GM21717 (cell line): ENCODE measurements at regions not wholly inside any gene's neighbourhood (a gene's known extent, or its start where the extent isn't known, plus 50 kb on each side); places are given as distances from the start of the nearest gene placed in this dataset.
"Not testable (repeated sequence)": the region's sequence is repeated elsewhere in the genome, so short reads cannot be mapped to it uniquely, and the experiment has no call there.

Source experiments
- ATAC-seq: cut with Tn5 transposase; IDR thresholded peaks from one replicate; pipeline ENCODE4 v1.9.1; 2021; ENCODE audit warnings: mild to moderate bottlenecking, moderate library complexity; ENCODE audit not compliant: unreplicated experiment

DNA sequence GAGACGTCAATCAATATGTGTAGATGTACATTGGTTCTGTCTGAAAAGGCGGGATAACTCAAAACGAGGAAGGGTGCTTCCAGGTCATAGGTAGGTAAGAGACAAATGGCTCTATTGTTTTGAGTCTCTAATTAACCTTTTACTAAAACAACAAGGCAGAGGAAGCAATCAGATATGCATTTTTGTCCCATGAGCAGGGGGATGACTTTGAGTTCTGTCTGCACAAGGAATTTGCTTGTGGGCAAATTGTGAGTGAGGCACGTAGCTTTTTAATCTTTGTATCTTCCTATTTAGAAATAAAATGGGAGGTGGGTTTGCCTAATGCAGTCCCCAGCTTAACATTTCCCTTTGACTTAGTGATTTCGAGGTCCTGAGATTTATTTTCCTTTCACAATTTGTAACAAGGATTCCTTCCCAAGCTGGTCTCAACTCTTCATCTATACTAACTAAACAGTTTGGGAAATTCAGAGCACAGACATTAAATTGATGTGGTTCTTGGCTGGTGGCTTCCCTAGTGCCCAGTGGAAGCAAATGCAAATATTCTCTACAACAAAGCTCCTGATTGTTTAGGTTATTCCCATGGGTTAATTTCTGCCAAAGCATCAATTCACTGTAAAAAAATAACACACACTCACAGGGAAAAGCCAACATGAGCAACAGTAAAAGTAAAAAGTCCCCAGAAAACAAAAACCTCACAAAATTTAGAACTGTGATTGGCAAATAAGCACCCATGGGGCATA is 738.8 kb upstream of the SGO1 start:
- ATAC-seq: no peak

DNA sequence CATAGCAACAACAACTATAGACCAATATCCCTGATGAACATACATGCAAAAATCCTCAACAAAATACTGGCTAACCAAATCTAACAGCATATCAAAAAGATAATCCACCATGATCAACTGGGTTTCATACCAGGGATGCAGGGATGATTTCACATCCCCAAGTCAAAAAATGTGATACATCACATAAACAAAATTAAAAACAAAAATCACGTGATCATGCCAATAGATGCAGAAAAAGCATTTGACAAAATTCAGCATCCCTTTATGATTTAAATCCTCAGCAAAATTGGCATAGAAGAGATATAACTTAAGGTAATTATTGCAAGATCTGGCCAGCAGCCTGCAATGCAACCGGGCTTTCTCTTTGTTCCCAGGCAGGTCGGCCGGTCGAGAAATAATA is 735.1 kb upstream of the SGO1 start:
- ATAC-seq: not testable (repeated sequence)

DNA sequence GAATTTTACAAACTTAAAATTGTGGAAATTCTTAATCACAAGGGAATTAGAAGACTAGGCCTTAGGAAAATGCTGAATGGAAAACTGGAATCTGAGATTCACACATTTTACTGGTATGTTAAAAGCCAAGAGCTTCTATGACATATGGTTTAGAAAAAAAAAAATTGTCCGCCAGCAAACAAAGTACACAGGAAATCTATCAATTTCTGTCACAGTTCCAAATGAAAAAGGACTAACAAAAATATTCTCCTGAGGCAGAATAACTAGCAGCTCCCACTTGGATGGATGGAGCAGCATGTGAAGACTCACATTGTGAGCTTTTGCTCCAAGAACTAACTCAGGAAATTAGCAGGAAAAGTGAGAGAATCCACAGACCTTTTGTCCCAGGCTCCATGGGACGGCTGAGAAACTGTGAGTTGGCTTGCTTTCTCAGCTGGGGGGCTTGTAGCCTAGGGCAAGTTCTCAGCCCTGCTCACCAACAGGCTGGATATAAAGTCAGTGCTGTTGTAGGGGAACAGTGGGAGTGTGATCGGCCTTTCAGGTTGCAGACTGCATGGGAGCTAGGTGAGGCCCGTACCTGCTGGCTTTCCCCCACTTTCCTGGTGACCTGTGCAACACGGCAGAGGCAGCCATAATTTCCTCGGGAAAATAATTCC is 731.1 kb upstream of the SGO1 start:
- no peak for ATAC-seq

DNA sequence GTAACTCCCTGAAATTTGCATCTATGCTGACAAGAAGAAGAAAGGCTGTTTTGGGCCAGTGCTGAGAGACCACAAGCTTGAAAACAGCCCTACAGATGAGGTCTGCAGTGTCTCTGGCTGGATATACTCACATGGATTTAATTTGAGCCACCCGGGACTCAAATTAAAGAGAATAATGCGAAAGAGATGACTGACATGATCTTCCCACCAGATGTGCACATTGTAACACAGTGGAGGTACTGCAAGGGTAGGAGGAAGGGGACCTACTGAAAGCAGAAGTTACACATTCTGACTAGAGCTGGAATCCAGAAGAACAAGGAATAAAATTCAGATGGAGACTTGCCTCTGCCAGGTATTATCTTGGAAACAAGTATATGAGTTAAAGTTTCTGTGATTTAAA is 728.3 kb upstream of the SGO1 start:
- no peak for ATAC-seq

DNA sequence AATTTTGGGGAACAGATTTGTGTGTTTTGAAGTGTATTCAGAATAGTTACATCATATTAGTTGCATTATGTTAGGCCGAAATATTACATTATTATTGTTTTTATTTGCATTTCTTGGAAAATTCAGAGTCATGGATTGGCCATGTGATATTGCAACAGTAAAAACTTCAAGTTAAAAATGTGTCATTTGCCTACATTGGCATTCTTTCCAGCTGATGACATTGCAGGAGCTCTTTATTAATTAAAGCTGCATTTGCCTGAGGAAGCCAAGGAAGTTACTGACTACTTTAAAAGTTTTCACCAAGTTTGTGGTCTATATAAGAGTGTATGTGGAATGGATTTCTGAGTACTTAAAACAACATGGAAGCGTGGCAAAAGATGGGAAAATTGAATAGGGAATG is 726.4 kb upstream of the SGO1 start:
- ATAC-seq: no peak

DNA sequence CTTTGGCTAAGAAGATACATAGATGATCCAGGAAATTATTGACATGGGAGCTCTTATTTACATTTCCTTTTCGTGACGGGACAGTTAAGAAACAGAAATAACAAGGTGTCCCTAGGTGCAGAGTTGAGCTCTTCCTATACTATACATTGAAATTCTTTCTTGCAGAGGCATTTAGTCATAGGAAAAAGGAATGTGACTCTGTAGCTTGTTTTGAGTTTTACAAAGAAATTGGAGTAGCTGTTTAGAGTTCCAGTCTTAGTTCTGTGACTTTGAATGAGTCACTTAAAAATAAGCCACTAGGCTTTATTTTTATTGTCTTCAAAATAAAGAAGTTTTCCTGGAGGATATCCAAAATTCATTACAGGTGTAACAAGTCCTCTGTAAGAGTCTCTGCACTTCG is 723.5 kb upstream of the SGO1 start:
- ATAC-seq: no peak

DNA sequence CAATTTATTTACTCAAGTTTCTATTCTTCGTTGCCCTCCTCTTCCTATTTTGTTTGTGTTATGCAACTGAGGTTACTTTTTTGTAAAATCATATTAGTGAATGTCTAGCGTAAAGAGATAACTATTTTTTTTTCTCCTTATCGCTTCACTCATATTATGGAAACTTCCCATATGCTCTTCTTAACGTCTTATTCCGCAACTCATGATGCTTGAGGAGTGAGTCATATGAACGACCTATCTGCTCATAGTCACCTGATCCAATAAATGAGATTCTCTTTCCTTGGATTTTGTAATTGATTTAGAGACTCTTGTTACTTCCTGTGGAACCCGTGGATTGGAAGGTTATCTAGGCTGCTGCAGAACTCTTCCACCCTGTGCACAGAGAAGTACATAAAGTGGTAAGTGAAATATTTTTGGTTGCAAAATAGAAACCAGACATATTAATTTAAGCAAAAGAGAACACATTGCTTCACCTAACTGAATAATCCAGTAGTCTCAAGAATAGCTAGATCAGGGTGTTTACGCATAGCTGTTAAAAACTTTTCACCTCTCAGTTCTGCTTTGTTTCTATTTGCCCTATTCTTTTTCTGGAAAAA is 719.3 kb upstream of the SGO1 start:
- ATAC-seq: no peak

DNA sequence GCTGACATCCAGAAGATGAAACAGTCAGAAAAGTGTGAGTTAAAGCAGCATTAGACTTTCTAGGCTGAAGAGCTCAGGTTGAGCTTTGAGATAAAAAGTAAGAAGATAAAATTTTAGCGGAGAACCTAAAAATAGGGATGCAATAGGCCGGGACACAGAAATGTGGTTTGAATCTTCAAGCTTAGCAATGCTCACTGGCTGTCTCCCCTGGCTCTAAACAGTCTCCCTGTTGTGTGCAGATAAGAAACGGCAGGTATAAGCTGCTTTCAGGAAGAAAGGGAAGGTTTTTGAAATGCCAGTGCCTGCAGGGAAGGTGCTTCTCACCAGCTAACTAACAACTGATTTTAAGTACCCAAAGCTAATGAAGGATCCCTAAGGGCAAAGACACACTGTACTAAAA is 718.7 kb upstream of the SGO1 start:
- ATAC-seq: no peak

DNA sequence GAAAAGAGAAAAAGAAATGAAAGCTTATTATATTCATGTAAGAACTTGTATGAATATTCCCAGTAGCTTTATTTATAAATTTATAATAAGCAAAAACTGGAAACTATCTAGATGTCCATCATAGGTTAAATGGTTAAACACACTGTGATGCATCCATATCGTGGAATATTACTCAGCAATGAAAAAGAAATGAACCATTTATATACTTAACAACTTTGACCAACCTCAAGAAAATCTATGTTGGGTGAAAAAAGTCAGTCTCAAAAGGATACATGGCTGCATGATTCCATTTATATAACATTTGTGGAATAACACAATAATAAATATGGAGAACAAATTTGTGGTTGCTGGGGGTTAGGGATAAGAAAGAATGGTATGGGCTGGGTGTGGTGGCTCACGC is 713.0 kb upstream of the SGO1 start:
- no peak for ATAC-seq

DNA sequence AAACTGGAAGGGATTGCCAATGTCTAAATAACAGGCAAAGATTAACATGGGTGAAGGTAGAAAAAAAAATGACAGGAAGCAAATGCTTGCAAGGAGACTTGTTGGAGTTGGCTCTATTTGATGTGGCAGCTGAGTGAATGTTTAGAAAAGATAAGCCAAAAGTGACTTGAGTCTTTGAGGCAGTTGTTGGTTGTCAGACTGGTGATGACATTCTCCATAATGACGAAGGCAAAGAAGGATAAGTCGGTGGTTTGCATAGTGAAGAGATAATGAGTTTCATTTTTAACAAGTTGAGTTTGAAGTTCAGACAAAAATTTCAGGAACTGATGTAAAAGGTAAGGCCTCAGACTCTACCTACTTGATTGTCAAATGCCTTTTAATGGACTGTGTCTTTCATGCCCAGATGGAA is 704.1 kb upstream of the SGO1 start:
- no peak for ATAC-seq

DNA sequence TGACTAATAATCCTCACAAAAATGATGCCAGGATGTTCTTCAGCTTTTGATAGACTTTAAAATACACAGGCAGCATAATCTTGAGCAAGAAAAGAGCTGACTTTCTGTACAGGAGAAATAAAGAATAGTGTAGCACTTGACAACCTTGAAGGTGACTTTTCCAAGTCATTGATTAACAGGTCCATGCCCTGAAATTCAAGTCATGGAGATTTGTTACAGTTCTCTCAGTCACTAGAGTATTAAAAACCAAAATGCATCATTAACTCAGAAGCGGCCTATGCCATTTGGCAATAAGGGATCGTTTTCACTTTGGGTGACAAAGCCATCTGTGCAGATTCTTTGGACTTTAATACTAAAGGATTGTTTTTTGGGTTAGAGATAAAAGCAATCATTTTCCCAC is 692.7 kb upstream of the SGO1 start:
- ATAC-seq: no peak

DNA sequence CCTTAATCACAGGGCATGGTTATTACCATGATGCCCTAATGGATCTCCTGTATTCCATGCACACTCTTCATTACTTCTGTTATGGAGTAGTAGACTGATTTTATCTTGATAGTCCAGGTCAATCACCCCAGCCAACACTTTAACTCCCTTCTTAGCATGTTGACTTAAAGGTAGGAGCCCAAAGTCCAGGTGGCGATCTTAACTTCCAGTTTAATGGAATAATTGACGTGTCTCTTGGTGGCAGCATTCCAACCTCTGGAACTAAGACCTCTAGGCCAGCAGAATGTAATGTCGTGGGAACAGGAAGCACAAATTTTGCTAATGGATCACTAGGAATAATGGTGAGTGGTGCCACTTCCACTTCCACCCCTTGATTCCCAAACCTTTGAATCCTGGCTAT is 687.2 kb upstream of the SGO1 start:
- ATAC-seq: no peak

DNA sequence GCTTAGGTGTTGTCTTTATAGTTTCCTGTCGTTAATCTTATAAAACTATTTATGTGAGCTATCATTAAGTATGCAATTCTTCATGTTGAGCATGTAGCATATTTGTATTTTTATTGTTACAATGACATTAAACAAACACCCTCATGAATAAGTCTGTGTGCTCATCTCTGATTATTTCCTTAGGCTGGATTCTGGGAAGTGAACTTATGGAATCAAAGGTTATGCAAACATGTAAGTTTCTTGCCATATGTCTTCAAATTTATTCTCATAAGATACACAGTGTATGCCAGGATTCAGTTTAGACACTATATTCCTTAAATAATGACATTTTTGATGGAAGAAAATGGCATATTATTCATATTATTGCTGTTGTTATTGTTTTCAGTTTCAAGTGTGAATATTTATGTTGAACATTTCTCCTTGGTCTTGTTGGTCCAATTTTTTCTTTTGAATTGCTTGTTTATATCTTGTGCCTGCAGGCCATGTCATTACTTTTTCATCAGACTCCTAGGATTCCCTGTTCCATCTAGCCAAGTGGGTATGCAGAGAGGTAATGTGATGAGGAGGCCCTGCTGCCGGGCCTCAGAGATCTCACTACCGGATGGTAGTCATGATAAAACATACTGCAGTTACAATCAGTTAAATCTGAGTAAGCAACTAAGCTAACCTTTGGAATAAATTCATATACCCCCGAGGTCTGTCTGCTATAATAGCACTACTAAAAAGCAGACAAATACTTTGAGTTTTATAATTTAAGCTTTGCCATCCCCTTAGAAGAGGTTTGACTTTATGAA is 684.3 kb upstream of the SGO1 start:
- ATAC-seq: no peak

DNA sequence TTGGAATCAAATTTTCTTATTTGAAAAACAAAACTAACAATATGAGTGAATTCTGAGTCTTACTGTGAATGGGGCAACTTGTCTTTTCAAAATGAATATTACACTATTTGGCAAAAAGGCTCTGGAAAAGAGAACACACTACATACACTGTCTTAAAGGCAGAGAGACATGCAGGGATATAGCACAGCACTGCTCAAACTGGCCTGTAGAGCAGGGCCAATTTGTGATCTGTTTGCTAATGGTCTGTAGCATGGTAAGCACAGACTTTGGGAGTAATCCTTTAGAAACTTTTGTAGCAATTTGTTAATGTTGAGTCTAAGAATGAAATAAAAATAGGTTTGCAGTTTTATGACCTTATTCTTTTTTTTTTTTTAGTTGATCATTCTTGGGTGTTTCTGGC is 679.8 kb upstream of the SGO1 start:
- ATAC-seq: no peak

DNA sequence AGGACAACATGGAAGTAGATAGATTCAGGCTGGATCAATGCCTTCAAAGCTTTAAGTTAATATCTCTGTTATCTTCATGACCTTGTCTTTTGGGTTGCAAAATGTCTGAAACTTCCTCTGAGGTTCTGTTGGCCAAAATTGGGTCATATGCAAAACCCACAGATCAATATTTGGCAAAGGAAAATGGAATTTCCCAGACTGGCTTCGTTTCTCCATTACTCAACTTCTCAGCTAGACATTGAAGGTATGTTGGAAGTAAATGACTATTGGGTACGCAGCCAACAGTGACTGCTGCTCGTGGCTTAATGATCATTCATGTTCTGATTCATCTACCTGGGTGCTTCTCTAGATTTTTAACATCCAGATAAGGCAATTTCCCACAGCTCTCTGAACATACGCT is 675.4 kb upstream of the SGO1 start:
- no peak for ATAC-seq

DNA sequence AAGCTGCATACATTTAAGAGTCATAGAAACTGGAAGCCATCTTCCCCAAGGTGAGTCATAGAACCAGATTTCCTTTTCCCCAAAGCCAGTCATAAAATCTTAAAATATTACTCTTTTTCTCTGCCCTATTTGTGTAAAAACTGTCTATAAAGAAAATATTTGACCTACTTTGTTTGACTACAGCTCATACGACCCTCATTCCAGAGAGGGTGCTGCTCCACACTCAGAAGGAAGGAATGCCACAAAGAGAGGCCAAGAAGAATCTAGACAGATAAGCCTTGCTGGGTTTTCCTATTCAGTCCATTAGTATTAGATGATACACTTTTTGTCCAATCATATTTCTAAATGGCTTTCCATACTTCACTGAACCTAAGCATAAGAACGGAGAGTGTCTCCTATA is 671.6 kb upstream of the SGO1 start:
- no peak for ATAC-seq

DNA sequence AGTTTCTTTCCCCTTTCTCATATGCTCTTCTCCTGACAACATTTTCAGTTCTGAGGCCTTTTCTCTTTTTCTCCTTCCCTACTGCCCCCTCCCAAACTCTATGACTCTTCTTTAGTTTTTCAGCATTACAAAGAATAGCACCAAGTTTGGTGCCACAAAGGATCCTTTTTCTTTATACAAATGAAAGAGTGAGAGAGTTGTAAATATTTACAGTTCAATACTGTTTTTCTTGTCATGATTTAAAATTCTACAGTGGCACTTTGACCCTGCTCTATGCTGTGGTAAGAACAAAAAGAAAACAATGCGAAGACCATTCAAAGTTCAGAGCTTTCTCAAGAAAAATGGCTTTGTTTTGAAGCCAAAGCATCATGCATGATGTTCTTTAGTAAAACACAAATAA is 667.9 kb upstream of the SGO1 start:
- ATAC-seq: no peak

DNA sequence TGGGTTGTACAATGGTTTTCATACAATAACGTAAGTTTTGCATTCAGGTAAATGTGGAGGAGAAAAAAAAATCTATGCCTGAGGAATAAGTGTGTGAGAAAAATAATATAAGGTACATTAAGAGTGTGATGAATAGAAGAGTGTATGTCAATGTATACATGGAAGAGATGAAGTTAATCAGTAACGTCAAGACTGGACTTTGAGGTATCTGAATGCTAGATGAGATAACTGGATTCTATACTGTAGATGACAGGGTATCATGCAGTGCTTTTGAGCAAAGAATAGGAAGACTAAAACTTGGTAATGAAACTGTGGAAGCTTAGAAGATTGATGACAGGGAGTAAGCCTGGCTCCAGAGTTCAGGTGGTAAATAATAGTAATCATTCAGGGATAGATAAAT is 666.7 kb upstream of the SGO1 start:
- ATAC-seq: no peak

DNA sequence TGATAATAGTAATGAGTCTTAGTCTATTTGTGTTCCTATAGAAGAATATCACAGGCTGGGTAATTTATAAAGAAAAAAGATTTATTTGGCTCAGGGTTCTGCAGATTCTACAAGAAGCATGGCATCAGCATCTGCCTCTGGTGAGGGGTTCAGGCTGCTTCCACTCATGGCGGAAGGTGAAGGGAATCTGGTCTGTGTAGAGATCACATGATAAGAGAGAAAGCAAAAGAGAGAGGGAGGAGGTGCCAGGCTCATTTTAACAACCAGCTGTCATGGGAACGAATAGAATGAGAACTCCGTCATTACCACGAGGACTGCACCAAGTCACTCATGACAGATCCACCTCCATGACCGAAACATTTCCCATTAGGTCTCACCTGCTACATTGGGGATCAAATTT is 664.0 kb upstream of the SGO1 start:
- ATAC-seq: no peak

DNA sequence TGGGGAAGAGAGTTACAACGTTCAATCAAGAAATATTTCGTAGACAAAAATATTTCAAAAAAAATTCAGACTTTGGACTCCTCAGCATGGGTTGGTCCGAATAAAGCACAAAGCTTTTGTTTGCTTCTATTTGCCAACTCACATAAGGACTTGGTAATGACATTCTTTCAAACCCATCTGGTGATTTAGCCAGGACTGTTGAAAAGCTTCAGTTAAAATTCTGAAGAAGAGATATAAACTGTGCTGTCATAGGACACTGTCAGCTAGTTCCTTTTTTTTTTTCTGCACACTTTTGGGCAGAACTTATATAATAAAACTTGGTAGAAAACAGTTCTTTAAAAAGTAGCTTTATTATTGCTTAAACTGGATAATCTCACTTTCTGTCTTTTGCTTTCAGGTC is 660.8 kb upstream of the SGO1 start:
- ATAC-seq: no peak

DNA sequence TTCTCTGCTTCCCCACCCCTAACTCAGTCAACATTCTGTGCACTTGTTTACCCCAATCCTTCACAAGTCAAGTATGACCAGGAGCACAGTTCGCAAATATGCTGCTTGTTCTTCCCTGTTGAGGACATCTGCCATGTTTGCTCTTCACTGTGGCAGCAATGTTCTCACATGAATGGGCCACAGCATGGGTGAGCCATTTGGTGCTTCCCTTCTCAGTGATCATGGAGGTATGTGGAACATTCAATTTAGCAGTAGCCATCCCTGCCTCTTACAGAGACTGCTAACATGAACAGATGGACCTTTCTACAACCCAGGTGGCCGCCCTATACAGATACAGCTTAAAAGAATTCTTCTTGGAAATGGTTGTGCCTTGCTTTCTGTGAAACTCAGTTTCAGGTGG is 660.1 kb upstream of the SGO1 start:
- no peak for ATAC-seq

DNA sequence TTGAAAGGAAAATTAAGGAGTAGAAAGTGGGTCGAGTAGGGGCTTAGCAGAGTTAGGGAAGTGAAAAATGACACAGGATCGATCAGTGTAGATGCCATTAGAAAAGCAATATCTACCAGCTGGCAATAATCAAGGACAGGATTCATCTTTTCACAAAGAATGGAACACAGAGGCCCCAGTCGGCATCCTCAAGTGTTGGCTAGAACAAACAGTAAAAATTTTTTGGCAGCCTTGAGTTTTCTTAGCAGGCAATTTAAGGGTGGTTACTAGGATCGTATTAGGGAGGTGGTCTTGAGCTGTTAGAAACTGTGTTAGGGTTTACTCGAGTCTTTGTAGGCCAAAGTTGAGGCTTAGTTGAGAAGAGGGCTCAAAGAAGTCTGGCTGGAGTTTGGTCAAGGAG is 658.8 kb upstream of the SGO1 start:
- no peak for ATAC-seq
